22Rv1 (cell line): ENCODE measurements at regions not wholly inside any gene's neighbourhood (a gene's known extent, or its start where the extent isn't known, plus 50 kb on each side); places are given as distances from the start of the nearest gene placed in this dataset.

Experiments used
- ZFX ChIP-seq: fragments of 450-650 bp; IDR thresholded peaks from 2 replicates; pipeline ENCODE4 v1.6.1; 2017; ENCODE audit warnings: antibody characterized with exemption, borderline replicate concordance
- TF ChIP-seq, protein P1 (sequence below): fragments of 450-650 bp; IDR thresholded peaks from 2 replicates; pipeline ENCODE4 v1.5.1; 2017; ENCODE audit warnings: mild to moderate bottlenecking

DNA sequence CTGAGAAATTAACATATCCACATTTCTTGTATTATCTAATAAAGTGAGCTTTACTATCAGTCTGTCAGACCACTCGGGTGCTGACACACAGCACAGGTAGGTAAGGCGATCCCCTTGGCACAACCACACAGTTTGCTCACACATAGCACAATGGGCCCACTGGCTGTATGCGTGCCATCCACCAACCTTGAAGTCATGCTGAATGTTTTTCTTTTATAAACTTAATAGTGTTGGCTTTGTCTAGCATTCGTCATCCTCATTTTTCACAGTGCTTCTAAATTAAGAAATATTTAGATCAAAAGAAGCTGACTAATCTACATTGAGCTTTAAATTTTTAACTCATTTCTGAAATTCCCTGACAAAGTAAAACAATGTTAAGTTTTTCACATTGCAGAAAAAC lies 50.0 kb upstream of the PAPOLG start:
- TF ChIP-seq, protein P1, sequence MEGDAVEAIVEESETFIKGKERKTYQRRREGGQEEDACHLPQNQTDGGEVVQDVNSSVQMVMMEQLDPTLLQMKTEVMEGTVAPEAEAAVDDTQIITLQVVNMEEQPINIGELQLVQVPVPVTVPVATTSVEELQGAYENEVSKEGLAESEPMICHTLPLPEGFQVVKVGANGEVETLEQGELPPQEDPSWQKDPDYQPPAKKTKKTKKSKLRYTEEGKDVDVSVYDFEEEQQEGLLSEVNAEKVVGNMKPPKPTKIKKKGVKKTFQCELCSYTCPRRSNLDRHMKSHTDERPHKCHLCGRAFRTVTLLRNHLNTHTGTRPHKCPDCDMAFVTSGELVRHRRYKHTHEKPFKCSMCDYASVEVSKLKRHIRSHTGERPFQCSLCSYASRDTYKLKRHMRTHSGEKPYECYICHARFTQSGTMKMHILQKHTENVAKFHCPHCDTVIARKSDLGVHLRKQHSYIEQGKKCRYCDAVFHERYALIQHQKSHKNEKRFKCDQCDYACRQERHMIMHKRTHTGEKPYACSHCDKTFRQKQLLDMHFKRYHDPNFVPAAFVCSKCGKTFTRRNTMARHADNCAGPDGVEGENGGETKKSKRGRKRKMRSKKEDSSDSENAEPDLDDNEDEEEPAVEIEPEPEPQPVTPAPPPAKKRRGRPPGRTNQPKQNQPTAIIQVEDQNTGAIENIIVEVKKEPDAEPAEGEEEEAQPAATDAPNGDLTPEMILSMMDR: no peak
- TF ChIP-seq ZFX: no peak
